PC-3 (cell line): ENCODE measurements at regions not wholly inside any gene's neighbourhood (a gene's known extent, or its start where the extent isn't known, plus 50 kb on each side); places are given as distances from the start of the nearest gene placed in this dataset.

Experiments used
- ATAC-seq: fragments of 200-7000 bp; cut with Tn5 transposase; 2 replicates; pipeline ENCODE4 v1.9.1; 2020; ENCODE audit warnings: mild to moderate bottlenecking, moderate library complexity
- BruUV-seq: library from RNA; stranded (reverse); fragments of 400-500 nt; replicated peaks from 2 replicates; lab custom pipeline; 2021; lab: Mats Ljungman, UMichigan
- CTCF ChIA-PET: fragments of 300-600 bp; sonication (Branson Sonifier 250); formaldehyde crosslinking; loops from one replicate; lab custom pipeline; 2022; ENCODE audit warnings: antibody characterized with exemption; lab: Charles Lee
- POLR2A ChIA-PET: fragments of 300-600 bp; sonication (Branson Sonifier 250); formaldehyde crosslinking; loops from one replicate; lab custom pipeline; 2022; ENCODE audit warnings: antibody characterized with exemption; ENCODE audit not compliant: unreplicated experiment; lab: Charles Lee
- DNase-seq: peaks from one replicate; pipeline ENCODE4 v3.0.0-alpha.2; 2015
- H2AFZ ChIP-seq: fragments of 300-600 bp; sonication (generic); 2 replicates; pipeline ENCODE4 v1.6.0; 2016; ENCODE audit warnings: antibody characterized with exemption, low read length
- H3F3A ChIP-seq: fragments of 300-600 bp; sonication (generic); one replicate; pipeline ENCODE4 v1.6.0; 2017; ENCODE audit warnings: antibody characterized with exemption, low read length, control low read depth, mild to moderate bottlenecking; ENCODE audit not compliant: unreplicated experiment
- H3K27ac ChIP-seq: fragments of 300-600 bp; sonication (generic); 2 replicates; pipeline ENCODE4 v1.5.1; 2016; ENCODE audit warnings: mild to moderate bottlenecking, low read length
- H3K27me3 ChIP-seq: fragments of 300-600 bp; sonication (generic); 2 replicates; pipeline ENCODE4 v1.6.1; 2016; ENCODE audit warnings: low read length, mixed read lengths
- H3K36me3 ChIP-seq: fragments of 300-600 bp; sonication (generic); 2 replicates; pipeline ENCODE4 v1.6.1; 2016; ENCODE audit warnings: low read depth, mixed run types, low read length, mixed read lengths
- H3K4me1 ChIP-seq: fragments of 300-600 bp; sonication (generic); 2 replicates; pipeline ENCODE4 v1.5.1; 2016; ENCODE audit warnings: low read length; ENCODE audit not compliant: insufficient read depth
- H3K4me2 ChIP-seq: fragments of 300-600 bp; sonication (generic); 2 replicates; pipeline ENCODE4 v1.6.0; 2016; ENCODE audit warnings: low read length
- H3K4me3 ChIP-seq: fragments of 300-600 bp; sonication (generic); 2 replicates; pipeline ENCODE4 v1.5.1; 2016; ENCODE audit warnings: mild to moderate bottlenecking, low read length, mixed read lengths
- H3K79me2 ChIP-seq: fragments of 300-600 bp; sonication (generic); 2 replicates; pipeline ENCODE4 v1.6.1; 2017; ENCODE audit warnings: low read length, mixed read lengths
- H3K9ac ChIP-seq: fragments of 300-600 bp; sonication (generic); 2 replicates; pipeline ENCODE4 v1.6.0; 2016; ENCODE audit warnings: mild to moderate bottlenecking, low read length
- H3K9me2 ChIP-seq: fragments of 300-600 bp; sonication (generic); replicated peaks from 2 replicates; pipeline ENCODE4 v1.6.1; 2016; ENCODE audit warnings: mixed run types, low read length, mixed read lengths
- H3K9me3 ChIP-seq: fragments of 300-600 bp; sonication (generic); 2 replicates; pipeline ENCODE4 v1.6.1; 2016; ENCODE audit warnings: low read length, mixed read lengths
- H4K20me1 ChIP-seq: fragments of 300-600 bp; sonication (generic); 2 replicates; pipeline ENCODE4 v1.6.1; 2016; ENCODE audit warnings: low read length, mixed read lengths
- EZH2 ChIP-seq: fragments of 300-600 bp; sonication (generic); IDR thresholded peaks from one replicate; pipeline ENCODE4 v1.6.1; 2017; ENCODE audit warnings: antibody characterized with exemption, mild to moderate bottlenecking, low read length; ENCODE audit not compliant: unreplicated experiment
- EZH2phosphoT487 ChIP-seq: fragments of 300-600 bp; sonication (generic); IDR thresholded peaks from 2 replicates; pipeline ENCODE4 v1.6.1; 2018; ENCODE audit warnings: mild to moderate bottlenecking, antibody characterized with exemption, low read length, borderline replicate concordance
- intact Hi-C: fragments of 100-400 bp; cut with micrococcal nuclease; formaldehyde crosslinking; loops from 2 replicates; pipeline ENCODE4 v1.9.0; 2023
- TF ChIP-seq, protein P1 (sequence below): fragments of 300-600 bp; sonication (generic); conservative IDR thresholded peaks from 2 replicates; pipeline ENCODE4 v1.5.1; 2017; ENCODE audit warnings: antibody characterized with exemption, low read depth, mild to moderate bottlenecking, low read length

DNA sequence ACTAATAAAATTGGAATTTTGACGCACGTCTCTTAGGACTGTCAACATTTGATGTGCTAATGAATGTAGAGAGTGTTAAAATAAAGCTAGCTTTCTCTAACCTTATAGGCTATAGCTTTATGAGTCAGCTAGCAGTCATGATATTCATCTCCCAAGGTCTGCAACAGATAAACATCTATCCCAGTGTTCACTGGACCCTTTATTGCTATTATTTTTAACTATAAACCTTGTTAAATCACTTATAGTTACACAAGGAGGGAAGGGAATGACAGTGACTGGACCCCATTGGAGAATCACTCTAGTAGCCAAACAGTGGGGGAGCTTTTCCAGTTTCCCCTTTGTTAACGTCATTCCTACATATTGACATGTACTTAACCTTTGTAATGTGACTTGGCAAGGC, 67.9 kb upstream of the SHISA3 start:
- peak; percentile 16 for DNase-seq
- intact Hi-C loops, result no loop called here
- peaks cover 13% of the 10 kb centered on the region for H3K4me1 ChIP-seq
- H3K9me3 ChIP-seq, result no peaks in the 10 kb centered on the region
- H3K9ac ChIP-seq, result no peak overlapping the region
- H3F3A ChIP-seq, result no peaks in the 10 kb centered on the region
- no peak for TF ChIP-seq EZH2
- no peak for TF ChIP-seq EZH2phosphoT487
- TF ChIP-seq, protein P1, sequence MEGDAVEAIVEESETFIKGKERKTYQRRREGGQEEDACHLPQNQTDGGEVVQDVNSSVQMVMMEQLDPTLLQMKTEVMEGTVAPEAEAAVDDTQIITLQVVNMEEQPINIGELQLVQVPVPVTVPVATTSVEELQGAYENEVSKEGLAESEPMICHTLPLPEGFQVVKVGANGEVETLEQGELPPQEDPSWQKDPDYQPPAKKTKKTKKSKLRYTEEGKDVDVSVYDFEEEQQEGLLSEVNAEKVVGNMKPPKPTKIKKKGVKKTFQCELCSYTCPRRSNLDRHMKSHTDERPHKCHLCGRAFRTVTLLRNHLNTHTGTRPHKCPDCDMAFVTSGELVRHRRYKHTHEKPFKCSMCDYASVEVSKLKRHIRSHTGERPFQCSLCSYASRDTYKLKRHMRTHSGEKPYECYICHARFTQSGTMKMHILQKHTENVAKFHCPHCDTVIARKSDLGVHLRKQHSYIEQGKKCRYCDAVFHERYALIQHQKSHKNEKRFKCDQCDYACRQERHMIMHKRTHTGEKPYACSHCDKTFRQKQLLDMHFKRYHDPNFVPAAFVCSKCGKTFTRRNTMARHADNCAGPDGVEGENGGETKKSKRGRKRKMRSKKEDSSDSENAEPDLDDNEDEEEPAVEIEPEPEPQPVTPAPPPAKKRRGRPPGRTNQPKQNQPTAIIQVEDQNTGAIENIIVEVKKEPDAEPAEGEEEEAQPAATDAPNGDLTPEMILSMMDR, result no peak
- no TSS peak for BruUV-seq
- H3K4me2 ChIP-seq, result no peak overlapping the region
- H3K79me2 ChIP-seq, result no peaks in the 10 kb centered on the region
- no peak overlapping the region for H2AFZ ChIP-seq
- H3K27ac ChIP-seq, result no peak overlapping the region; the same call in 1 of the 2 replicates
- H3K4me3 ChIP-seq, result no peak overlapping the region
- no peaks in the 10 kb centered on the region for H3K27me3 ChIP-seq
- CTCF ChIA-PET, result no interaction called here
- POLR2A ChIA-PET, result no interaction called here
- no peaks in the 10 kb centered on the region for H3K36me3 ChIP-seq
- H4K20me1 ChIP-seq, result no peaks in the 10 kb centered on the region
- no peaks in the 10 kb centered on the region for H3K9me2 ChIP-seq
- peak; percentile 67; the same call in 1 of the 2 replicates for ATAC-seq

DNA sequence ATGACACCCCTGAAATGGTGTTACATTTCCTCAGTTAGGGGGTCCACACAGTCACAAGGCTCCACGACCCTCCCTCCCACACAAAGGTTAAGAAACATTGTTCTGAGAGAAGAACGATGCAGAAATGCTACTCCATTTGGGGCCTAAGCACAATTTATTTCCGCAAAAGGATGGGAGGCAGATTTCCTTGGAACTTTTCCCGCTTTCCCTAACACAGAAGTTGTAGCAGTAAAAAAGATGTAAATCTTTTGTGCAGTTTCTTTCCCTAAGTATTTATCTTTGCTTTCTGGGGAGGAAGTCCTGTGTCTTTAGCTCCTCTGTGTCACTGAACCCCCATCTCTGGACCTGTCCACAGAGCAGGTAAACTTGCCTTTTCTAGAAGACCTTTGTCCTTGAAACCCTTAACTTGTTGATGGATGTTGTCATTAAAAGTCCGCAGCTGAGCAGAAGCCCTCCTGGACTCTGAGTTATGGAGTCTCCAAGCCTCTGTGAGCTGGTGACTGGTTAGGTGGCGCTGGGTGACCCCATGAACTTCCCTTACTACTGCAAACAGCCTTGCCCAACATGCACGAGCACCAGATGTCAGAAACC, 67.2 kb upstream of the SHISA3 start:
- H3K9ac ChIP-seq, result no peak overlapping the region
- H3K9me3 ChIP-seq, result no peaks in the 10 kb centered on the region
- ChIA-PET POLR2A (no interaction called here), CTCF (no interaction called here)
- H3K4me1 ChIP-seq, result peaks cover 13% of the 10 kb centered on the region
- H4K20me1 ChIP-seq, result no peaks in the 10 kb centered on the region
- H3K4me3 ChIP-seq, result no peak overlapping the region
- no peaks in the 10 kb centered on the region for H3K27me3 ChIP-seq
- no peaks in the 10 kb centered on the region for H3F3A ChIP-seq
- DNase-seq (no peak), ATAC-seq (no peak)
- H3K27ac ChIP-seq, result no peak overlapping the region; the same call in 1 of the 2 replicates
- intact Hi-C loops, result no loop called here
- H3K36me3 ChIP-seq, result no peaks in the 10 kb centered on the region
- no TSS peak for BruUV-seq
- no peak overlapping the region for H2AFZ ChIP-seq
- H3K9me2 ChIP-seq, result no peaks in the 10 kb centered on the region
- H3K79me2 ChIP-seq, result no peaks in the 10 kb centered on the region
- TF ChIP-seq, protein P1, result no peak
- no peak for TF ChIP-seq EZH2
- TF ChIP-seq EZH2phosphoT487, result no peak
- no peak overlapping the region for H3K4me2 ChIP-seq

DNA sequence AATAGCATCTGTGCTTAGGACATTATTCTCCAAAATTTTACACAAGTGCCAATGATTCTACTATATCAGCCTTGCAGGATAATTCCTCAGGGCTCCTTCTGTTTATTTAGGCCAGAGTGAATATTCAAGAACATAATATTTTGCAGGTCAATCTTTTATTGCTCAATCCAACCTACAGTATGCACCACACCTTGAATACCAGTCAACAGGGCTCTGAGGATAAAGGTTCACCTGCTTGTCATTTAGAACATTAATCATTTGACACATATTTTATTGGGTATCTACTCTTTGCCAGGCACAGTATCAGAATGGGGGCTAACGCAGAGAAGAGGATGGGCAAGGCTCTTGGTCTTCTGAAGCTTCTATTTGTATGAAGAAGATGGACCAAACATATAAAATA, 66.2 kb upstream of the SHISA3 start:
- no peaks in the 10 kb centered on the region for H3F3A ChIP-seq
- H3K9me3 ChIP-seq, result no peaks in the 10 kb centered on the region
- H3K36me3 ChIP-seq, result no peaks in the 10 kb centered on the region
- no peak overlapping the region for H3K4me2 ChIP-seq
- no peak overlapping the region for H3K9ac ChIP-seq
- no peaks in the 10 kb centered on the region for H3K9me2 ChIP-seq
- no TSS peak for BruUV-seq
- TF ChIP-seq EZH2phosphoT487, result no peak
- TF ChIP-seq EZH2, result no peak
- TF ChIP-seq, protein P1, result no peak
- H4K20me1 ChIP-seq, result no peaks in the 10 kb centered on the region
- ChIA-PET CTCF (no interaction called here), POLR2A (no interaction called here)
- H3K4me1 ChIP-seq, result peaks cover 13% of the 10 kb centered on the region
- ATAC-seq (no peak), DNase-seq (no peak)
- no peak overlapping the region for H3K4me3 ChIP-seq
- no peak overlapping the region for H2AFZ ChIP-seq
- intact Hi-C loops, result no loop called here
- no peaks in the 10 kb centered on the region for H3K79me2 ChIP-seq
- no peaks in the 10 kb centered on the region for H3K27me3 ChIP-seq
- no peak overlapping the region for H3K27ac ChIP-seq
